ENCODE measurements at regions not wholly inside any gene's neighbourhood (a gene's known extent, or its start where the extent isn't known, plus 50 kb on each side); places are given as distances from the start of the nearest gene placed in this dataset.

- ATAC-seq (replicated peaks in 6 of 8): peak in 3 of 8 experiments; percentile 61 to 99 (median 83)
- 0 to 100% (median 40%) methylated on average over 1 to 15 of the region's 17 CpGs; no CpG with 5 or more reads in 1 of the 10 experiments for WGBS, 10 experiments
- in situ Hi-C loops (cut with MboI; ENCODE audit: low pct_unique_long_range_greater_than_20kb in 2 of 9, low sequenced_read_pairs in 9 of 9, unreplicated experiment in 9 of 9): no loop called here
- H3K4me3 ChIP-seq: no peak overlapping the region
- H3K27ac ChIP-seq: no peak overlapping the region
- peaks cover 0 to 7% of the 10 kb centered on the region in 2 donors for H3K4me1 ChIP-seq (replicated peaks in 1 of 2)
Observed at GRCh38 chr5:2239201-2239910, 356.6 kb upstream of the IRX4 start.

GRCh38 chr5:2238732-2239131 is 356.0 kb upstream of the IRX4 start:
- Histone ChIP-seq H3K4me3 (no peak overlapping the region), H3K27ac (no peak overlapping the region), H3K4me1 (replicated peaks in 1 of 2) (peaks cover 0 to 7% of the 10 kb centered on the region in 2 donors)
- 24 to 100% (median 76%) methylated on average over 1 to 3 of the region's 6 CpGs; no CpG with 5 or more reads in 4 of the 10 experiments for WGBS, 10 experiments
- in situ Hi-C loops (cut with MboI; ENCODE audit: low pct_unique_long_range_greater_than_20kb in 2 of 9, low sequenced_read_pairs in 9 of 9, unreplicated experiment in 9 of 9): no loop called here
- no peak for ATAC-seq (replicated peaks in 6 of 8)

GRCh38 chr5:2227433-2227832 is 344.7 kb upstream of the IRX4 start:
- Histone ChIP-seq H3K27ac (no peak overlapping the region), H3K4me3 (no peak overlapping the region), H3K4me1 (replicated peaks in 1 of 2) (peaks cover 0 to 10% of the 10 kb centered on the region in 2 donors)
- ATAC-seq (replicated peaks in 6 of 8): no peak
- in situ Hi-C loops (cut with MboI; ENCODE audit: low pct_unique_long_range_greater_than_20kb in 2 of 9, low sequenced_read_pairs in 9 of 9, unreplicated experiment in 9 of 9): no loop called here
- 0 to 40% (median 20%) methylated on average over 1 of the region's 3 CpGs; no CpG with 5 or more reads in 7 of the 10 experiments for WGBS, 10 experiments

GRCh38 chr5:2224689-2225088 is 342.0 kb upstream of the IRX4 start:
- H3K4me3 ChIP-seq: no peak overlapping the region
- in situ Hi-C loops (cut with MboI; ENCODE audit: low pct_unique_long_range_greater_than_20kb in 2 of 9, low sequenced_read_pairs in 9 of 9, unreplicated experiment in 9 of 9): no loop called here
- no peak overlapping the region for H3K27ac ChIP-seq
- ATAC-seq (replicated peaks in 6 of 8): no peak
- H3K4me1 ChIP-seq (replicated peaks in 1 of 2): peaks cover 0 to 13% of the 10 kb centered on the region in 2 donors
- WGBS, 10 experiments: 44 to 97% (median 72%) methylated on average over 3 to 13 of the region's 13 CpGs; no CpG with 5 or more reads in 1 of the 10 experiments

- 0 to 80% (median 49%) methylated on average over 3 to 12 of the region's 15 CpGs; no CpG with 5 or more reads in 3 of the 10 experiments for WGBS, 10 experiments
- in situ Hi-C loops (cut with MboI; ENCODE audit: low pct_unique_long_range_greater_than_20kb in 2 of 9, low sequenced_read_pairs in 9 of 9, unreplicated experiment in 9 of 9): no loop called here
- ATAC-seq (replicated peaks in 6 of 8): peak in 4 of 8 experiments; percentile 92 to 97 (median 94)
Observed at GRCh38 chr5:2223303-2223702, 340.6 kb upstream of the IRX4 start.

GRCh38 chr5:2222246-2222992 is 339.7 kb upstream of the IRX4 start:
- peaks cover 0 to 13% of the 10 kb centered on the region in 2 donors for H3K4me1 ChIP-seq (replicated peaks in 1 of 2)
- no peak overlapping the region for H3K27ac ChIP-seq
- in situ Hi-C loops (cut with MboI; ENCODE audit: low pct_unique_long_range_greater_than_20kb in 2 of 9, low sequenced_read_pairs in 9 of 9, unreplicated experiment in 9 of 9): no loop called here
- 2 to 63% (median 37%) methylated on average over 2 to 13 of the region's 18 CpGs for WGBS, 10 experiments
- peak in 4 of 8 experiments; percentile 55 to 75 (median 70) for ATAC-seq (replicated peaks in 6 of 8)
- no peak overlapping the region for H3K4me3 ChIP-seq

More at GRCh38 chr5:2223303-2223702, 340.6 kb upstream of the IRX4 start:
- Histone ChIP-seq H3K4me3 (no peak overlapping the region), H3K27ac (no peak overlapping the region), H3K4me1 (replicated peaks in 1 of 2) (peaks cover 0 to 13% of the 10 kb centered on the region in 2 donors)

GRCh38 chr5:2221450-2221849 is 338.7 kb upstream of the IRX4 start:
- ATAC-seq (replicated peaks in 6 of 8): no peak
- H3K27ac ChIP-seq: no peak overlapping the region
- in situ Hi-C loops (cut with MboI; ENCODE audit: low pct_unique_long_range_greater_than_20kb in 2 of 9, low sequenced_read_pairs in 9 of 9, unreplicated experiment in 9 of 9): no loop called here
- no peak overlapping the region for H3K4me3 ChIP-seq
- H3K4me1 ChIP-seq (replicated peaks in 1 of 2): peaks cover 0 to 13% of the 10 kb centered on the region in 2 donors
- WGBS, 10 experiments: 0 to 95% (median 60%) methylated on average over 1 to 3 of the region's 5 CpGs; no CpG with 5 or more reads in 5 of the 10 experiments

GRCh38 chr5:2220741-2221140 is 338.0 kb upstream of the IRX4 start:
- Histone ChIP-seq H3K4me1 (replicated peaks in 1 of 2) (peaks cover 0 to 14% of the 10 kb centered on the region in 2 donors), H3K27ac (no peak overlapping the region), H3K4me3 (no peak overlapping the region)
- in situ Hi-C loops (cut with MboI; ENCODE audit: low pct_unique_long_range_greater_than_20kb in 2 of 9, low sequenced_read_pairs in 9 of 9, unreplicated experiment in 9 of 9): no loop called here
- ATAC-seq (replicated peaks in 6 of 8): no peak
- 0 to 98% (median 40%) methylated on average over 1 to 5 of the region's 7 CpGs; no CpG with 5 or more reads in 4 of the 10 experiments for WGBS, 10 experiments

GRCh38 chr5:2219149-2219776 is 336.5 kb upstream of the IRX4 start:
- Histone ChIP-seq H3K4me3 (no peak overlapping the region), H3K4me1 (replicated peaks in 1 of 2) (peaks cover 0 to 25% of the 10 kb centered on the region in 2 donors), H3K27ac (no peak overlapping the region)
- ATAC-seq (replicated peaks in 6 of 8): no peak
- in situ Hi-C loops (cut with MboI; ENCODE audit: low pct_unique_long_range_greater_than_20kb in 2 of 9, low sequenced_read_pairs in 9 of 9, unreplicated experiment in 9 of 9): no loop called here
- WGBS, 10 experiments: 0 to 80% (median 56%) methylated on average over 1 to 3 of the region's 3 CpGs; no CpG with 5 or more reads in 3 of the 10 experiments

GRCh38 chr5:2217219-2217618 is 334.5 kb upstream of the IRX4 start:
- no peak for ATAC-seq (replicated peaks in 6 of 8)
- Histone ChIP-seq H3K4me1 (replicated peaks in 1 of 2) (peaks cover 0 to 14% of the 10 kb centered on the region in 2 donors), H3K4me3 (no peak overlapping the region), H3K27ac (no peak overlapping the region)
- in situ Hi-C loops (cut with MboI; ENCODE audit: low pct_unique_long_range_greater_than_20kb in 2 of 9, low sequenced_read_pairs in 9 of 9, unreplicated experiment in 9 of 9): no loop called here
- WGBS, 10 experiments: 0 to 100% (median 52%) methylated on average over 1 to 3 of the region's 4 CpGs; no CpG with 5 or more reads in 4 of the 10 experiments

- H3K4me3 ChIP-seq: no peak overlapping the region
- peaks cover 0 to 11% of the 10 kb centered on the region in 2 donors for H3K4me1 ChIP-seq (replicated peaks in 1 of 2)
- ATAC-seq (replicated peaks in 6 of 8): peak in 3 of 8 experiments; percentile 51 to 65 (median 58)
- no peak overlapping the region for H3K27ac ChIP-seq
- WGBS, 10 experiments: 0 to 78% (median 42%) methylated on average over 1 to 10 of the region's 15 CpGs; no CpG with 5 or more reads in 3 of the 10 experiments
- in situ Hi-C loops (cut with MboI; ENCODE audit: low pct_unique_long_range_greater_than_20kb in 2 of 9, low sequenced_read_pairs in 9 of 9, unreplicated experiment in 9 of 9): no loop called here
Observed at GRCh38 chr5:2214910-2215590, 332.3 kb upstream of the IRX4 start.

GRCh38 chr5:2213121-2213730 is 330.5 kb upstream of the IRX4 start:
- 0 to 100% methylated on average over 1 of the region's 10 CpGs; no CpG with 5 or more reads in 8 of the 10 experiments for WGBS, 10 experiments
- no peak overlapping the region for H3K4me3 ChIP-seq
- in situ Hi-C loops (cut with MboI; ENCODE audit: low pct_unique_long_range_greater_than_20kb in 2 of 9, low sequenced_read_pairs in 9 of 9, unreplicated experiment in 9 of 9): no loop called here
- no peak for ATAC-seq (replicated peaks in 6 of 8)
- no peak overlapping the region for H3K27ac ChIP-seq
- H3K4me1 ChIP-seq (replicated peaks in 1 of 2): peaks cover 0 to 11% of the 10 kb centered on the region in 2 donors

Data from motor neuron (in vitro differentiated cells).